GM21619 (cell line): ENCODE measurements at regions not wholly inside any gene's neighbourhood (a gene's known extent, or its start where the extent isn't known, plus 50 kb on each side); places are given as distances from the start of the nearest gene placed in this dataset.
A peak's percentile ranks its signal among the peaks of the same experiment; 100 is the strongest.

ENCODE experiments used
- ATAC-seq: cut with Tn5 transposase; IDR thresholded peaks from one replicate; pipeline ENCODE4 v1.9.1; 2021; ENCODE audit not compliant: unreplicated experiment

DNA sequence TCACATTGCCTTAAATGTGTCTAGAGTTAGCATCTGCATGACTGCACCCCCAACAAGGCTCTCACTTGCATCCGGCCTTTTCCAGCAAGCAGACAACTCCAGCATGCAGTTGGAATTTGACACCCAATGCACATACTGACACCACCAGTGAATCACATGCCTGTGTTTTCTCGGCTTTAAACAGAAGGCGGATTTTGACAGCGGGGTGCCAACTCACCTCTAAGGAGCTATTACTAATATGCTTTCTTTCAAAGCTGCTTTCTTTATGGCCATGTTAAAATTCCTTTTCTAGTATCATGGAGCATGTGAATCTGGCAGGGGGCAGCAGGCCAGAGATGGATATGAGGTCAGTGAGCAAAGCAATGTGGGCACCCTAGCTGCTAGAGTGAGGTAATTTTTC lies 78.0 kb upstream of the CLNK start:
- no peak for ATAC-seq

DNA sequence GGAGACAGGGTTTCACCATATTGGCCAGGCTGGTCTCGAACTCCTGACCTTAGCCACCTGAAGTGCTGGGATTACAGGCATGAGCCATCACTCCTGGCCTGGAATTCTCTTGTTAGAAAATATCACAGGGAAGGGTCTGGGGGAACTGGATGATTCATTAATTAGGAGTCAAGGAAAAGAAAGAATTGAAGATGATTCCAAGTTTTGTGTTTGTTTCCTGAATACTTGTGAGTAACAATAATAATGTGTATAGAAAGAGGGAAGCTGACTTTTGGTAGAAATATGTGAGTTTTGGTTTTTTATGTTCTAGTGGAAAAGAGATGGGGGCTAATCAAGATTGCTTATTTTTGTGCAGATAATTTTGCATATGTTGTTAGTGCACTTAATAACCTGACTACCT lies 77.3 kb upstream of the CLNK start:
- no peak for ATAC-seq

DNA sequence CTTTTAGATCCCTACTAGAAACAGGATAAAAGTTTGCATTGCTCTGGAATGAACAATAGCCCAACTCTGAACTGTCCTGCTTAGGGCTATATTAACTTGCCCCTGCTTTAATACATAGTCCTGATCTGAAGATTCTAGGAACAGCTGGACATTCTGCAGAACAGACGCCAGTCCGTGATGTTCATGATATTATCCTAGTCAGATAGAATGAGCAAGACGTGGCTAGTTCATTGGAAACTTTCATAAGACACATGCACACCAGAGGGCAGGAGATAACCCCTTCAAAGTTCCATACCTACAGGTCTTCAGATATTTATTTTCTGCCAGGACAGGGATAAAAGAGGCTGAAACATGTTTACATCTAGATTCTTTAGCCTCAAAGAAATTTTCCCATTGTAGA lies 75.5 kb upstream of the CLNK start:
- no peak for ATAC-seq

DNA sequence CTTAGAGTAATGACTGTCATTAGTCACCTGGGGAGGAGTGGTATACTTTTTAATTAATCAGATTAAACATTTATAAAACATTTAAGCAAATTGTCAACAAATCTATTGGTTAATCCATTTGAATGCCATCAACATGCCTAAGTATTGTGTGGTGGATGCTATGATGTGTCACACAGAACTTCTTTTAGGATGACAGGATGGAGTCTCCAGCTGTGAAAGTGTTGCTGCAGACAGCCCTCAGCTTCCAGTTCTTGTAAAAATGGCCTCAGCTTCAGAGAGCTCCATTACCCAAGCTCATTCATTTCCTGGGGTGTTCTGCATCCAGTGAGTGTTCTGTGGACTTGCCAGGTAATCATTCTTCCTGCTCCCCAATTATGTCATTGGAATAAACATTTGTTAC lies 74.3 kb upstream of the CLNK start:
- no peak for ATAC-seq

DNA sequence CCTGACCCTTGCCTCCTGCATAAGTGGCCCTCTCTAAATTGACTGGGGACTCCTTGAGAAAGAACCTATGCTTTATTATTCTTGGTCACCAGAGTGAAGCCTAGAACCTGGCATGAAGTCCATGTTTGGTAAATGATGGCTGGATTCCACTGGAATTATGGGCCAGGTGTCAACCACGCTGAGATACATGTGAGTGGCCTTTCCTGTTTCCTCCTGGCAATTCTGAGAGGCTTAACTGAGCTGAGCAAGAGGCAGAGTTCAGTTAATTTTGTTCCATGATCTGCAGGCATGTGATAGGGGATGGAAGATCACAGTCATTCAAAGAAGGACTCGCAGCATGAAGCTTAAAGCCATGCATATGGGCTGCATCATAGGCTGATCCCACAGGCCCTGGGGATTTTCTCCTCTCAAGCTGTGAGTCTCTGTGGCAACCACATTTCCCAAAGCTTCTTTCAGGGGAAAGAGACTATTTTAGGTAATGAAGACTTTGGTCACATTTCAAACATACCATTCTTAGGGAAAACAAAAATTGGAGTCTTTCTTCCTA lies 69.4 kb upstream of the CLNK start:
- ATAC-seq = no peak

DNA sequence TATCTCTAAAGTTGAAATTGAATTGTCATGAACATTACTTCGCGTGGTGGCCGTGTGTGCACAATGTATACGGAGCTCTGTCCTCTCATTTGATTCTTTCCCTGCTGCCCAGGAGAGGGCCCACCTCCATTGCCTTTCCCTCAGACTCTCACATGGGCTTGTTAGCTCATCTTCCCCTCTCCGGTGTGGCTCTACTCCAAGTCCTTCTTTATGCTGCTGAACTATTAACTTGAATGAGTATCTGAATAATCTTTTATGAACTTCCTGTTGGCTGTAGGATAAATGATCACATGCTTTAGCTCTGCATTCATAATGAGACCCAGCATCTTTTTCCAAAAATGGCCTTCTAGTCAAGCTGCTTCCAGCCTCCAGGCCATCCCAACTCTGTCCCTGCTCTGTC lies 68.8 kb upstream of the CLNK start:
- no peak for ATAC-seq

DNA sequence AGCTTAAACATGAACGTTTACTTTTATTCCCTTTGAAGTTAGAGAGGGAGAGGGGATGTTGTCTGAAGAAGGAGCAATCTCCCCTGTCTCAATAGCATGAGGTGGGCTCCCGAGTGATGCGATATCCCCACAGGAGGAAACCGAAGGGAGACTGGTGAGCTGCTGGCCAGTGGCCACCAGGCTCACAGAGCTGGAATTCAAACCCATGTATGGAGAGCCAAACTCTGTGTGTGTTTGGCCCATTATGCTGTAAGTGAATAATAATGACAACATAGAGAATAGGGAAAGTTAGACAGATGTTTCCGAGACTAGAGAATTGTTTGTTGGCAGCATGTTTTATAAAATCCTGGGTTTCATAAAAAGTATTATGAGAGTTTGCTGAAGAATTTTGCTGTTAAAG lies 66.1 kb upstream of the CLNK start:
- no peak for ATAC-seq

DNA sequence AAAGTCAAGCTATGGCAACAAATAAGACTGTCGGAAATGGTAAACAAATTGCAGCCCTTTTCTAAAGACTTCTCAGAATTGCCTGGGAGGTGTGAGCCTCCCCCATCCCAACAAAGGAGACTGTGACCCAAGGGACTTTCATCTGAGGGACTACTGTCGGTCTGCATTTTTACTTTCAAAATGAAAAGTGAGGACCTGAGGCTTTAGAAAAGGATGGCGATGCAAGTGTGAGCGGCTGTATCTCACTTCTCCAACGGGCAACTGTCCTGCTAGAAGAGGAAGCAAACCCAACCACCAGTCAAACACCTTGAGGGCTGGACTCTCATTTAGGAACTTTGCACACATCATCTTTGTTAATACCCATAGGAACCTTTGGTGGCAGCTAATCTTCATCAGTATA lies 62.6 kb upstream of the CLNK start:
- peak; percentile 53 for ATAC-seq

DNA sequence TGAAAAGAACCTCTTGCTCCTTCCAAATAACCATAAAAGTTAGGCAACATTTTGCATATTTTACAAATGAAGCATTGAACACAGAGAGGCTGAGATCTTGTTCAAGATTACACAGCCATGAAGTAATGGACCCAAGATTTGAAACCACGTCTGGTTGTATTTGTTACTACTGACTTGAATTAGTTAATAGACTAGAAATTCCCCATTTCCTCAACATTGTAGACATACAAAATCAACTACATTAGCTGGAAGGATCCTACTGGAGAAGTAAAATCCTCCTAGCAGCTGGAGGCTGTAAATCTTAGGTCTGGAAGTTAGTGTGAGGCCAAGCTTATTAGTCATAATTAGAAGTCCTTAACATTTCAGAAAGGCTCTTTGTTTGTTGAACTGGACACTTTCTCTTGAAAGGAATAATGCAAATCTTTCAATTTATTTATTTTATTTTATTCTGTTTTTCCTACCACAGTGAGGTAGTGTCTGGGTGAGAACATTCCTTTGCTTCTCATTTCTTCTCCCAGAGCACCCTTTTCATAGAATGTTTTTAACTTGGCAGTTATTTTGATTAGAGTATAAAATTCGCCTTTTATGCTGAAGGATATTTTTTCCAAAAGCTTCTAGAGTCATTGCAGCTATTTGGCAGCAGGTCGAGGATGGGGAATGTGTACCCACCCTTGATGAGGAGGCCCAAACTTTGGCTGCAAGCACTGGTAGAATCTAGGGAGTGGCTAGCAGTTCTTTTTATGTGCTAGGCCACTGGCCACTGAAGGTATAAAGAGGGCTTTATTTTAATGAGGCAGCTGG lies 62.0 kb upstream of the CLNK start:
- ATAC-seq = no peak

DNA sequence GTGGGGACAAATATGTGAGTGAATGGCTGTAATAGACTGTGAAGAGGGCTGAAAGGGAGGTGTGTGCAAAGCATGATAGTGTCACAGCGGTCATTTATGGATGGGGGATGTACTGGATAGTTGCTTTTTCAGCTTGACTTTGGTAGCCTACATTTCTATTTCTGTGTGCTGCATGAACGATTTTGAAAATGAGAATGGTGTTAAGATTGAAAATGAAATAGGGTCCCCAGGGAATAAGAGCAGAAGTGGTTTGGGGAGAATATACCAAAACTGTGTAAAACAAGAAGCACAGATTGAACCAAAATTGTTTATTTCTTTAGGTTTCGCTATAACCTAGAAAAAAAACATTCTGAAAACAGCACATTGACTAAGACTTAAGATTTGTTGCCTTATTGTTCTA lies 58.8 kb upstream of the CLNK start:
- ATAC-seq = peak; percentile 61

DNA sequence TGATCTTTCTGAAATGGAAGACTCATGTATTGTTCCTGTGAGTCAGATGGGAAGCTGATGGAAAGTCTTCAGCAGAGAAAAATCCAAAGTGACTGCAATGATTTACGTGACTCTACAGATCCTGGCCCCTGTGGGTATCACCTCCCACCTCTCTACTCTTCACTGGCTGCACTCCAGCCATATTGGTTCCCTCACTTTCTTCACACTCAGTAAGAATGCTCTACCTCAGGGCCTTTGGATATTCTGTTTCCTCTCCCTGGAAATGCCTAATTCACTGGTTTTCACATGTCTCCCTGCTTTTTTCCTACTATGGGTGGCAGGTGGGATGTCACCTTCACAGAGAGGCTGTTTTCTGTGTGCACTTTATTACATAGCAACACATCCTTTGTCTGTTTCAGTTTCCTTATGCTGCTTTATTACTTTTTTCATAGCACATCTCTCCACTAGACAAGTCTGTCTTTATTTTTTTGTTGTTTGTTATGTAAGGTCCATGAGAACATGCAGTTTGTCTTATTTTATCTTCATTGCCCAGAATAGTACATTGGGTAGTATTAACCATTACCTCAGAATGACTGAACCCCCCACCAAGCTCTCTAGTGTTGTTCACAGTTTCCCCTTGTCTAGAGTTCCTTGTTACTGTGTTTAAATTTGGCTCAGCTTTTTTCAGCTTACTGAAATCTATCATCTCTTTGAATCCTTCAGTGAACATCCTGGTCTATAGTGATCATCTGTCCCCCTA lies 57.6 kb upstream of the CLNK start:
- peak; percentile 35 for ATAC-seq

DNA sequence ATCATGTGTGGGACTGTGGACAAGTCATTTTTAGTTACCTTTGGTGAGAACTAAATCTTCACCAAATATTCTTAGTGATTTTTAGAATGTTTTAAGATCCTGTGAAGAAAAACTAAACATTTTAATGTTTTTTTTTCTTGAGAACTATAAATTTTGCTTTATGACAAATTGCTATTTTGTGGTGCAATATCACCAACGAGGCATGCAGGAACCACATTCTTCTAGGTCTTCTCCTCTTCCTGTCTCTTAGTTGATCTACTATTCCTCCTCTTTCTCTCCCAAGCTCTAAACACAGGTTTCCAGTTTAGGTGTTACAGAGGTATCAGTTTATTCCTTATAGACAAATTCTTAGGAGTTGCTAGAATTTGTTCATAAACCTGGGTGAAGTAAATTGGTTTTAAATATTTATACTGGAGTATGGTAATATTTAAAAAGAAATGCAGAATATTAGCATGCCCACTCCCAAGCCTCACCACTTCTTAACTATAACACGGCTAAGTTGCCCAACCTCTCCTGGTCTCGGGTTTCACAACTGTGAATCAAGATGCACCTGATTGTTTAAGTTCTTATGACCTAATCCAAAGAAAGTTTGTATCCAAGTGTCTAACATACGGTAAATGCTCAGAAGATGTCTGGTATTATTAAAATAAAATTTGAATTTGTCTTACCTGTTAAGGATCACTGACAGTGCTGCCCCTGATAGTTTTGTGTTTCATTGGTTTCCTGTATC lies 56.5 kb upstream of the CLNK start:
- ATAC-seq = no peak

DNA sequence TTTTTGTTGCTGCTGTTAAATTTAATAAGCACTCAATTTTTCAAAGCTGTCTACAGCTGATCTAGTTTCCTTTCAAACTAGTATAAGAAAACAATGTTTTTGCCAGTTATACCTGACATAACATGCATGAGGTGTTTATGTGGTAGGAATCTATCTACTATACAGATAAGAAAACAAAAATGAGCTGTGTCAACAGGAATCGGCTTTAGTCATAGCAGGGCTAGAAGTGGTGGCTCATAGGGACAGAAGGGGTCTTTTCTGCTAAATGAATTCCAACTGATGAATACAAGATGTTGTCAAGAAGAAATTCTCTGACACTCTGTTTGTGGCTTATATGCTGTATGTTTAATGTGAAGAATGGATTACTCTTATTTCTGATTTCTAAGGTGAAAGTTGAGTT lies 55.7 kb upstream of the CLNK start:
- ATAC-seq = no peak

DNA sequence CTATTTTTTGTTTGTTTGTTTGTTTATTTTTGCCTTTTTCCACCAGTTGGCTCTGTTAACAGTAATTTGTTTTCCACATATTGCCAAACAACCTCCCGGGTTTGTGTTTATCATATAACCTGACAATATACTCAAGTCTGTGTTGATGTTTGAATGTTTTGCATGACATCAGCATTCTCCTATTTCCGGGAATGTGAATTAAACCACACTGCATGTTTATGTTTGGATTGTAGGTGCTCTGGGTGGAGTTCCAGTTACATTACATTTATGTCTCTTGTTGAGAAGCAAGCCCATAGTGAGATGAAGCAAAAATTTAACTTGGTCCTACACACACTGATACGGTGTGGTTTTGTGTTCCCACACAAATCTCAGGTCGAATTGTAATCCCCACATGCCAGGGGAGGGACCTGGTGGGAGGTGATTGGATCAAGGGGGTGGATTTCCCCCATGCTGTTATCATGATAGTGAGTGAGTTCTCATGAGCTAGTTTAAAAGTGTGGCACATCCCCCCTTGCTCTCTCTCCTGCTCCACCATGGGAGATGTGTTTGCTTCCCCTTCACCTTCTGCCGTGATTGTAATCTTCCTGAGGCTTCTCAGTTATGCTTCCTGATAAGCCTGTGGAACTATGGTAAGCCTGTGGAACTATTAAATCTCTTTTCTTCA lies 54.4 kb upstream of the CLNK start:
- ATAC-seq = no peak

DNA sequence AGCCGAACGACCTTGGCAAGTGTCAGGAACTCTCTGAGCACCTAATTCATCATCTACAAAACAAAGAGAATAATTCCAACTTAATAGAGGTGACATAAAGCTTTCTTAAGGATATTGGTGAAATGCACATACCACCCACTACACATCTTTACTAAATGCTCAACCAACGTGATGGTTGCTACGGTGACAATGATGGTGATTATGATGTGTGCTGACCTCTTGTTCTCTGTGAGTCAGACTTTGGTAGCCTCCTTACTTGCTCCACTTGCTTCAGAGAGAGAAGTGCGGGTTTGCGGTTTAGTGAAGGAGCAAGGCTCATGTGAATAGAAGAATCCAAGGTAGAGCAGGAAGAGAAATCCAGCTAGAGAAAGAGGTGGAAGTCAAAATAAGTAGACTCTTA lies 52.8 kb upstream of the CLNK start:
- ATAC-seq = no peak

DNA sequence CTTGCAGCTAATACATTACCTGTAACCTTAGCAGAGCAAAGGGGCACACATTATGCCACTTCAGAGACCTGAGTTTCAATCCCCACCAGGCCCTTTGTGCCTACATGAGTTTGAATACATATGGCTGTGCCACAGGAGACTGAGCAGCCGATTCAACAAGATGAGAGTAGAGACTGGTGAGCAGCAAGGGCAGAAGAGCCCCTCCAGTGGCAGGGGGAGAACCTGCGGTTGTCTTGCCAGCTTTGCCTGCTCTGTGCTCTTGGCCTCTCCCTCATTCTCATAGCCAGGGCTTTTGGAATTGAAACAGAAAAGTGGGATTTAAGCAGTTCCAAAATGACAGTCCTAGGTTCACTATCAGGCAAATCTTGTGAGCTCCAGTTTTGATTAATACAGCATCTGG lies 52.3 kb upstream of the CLNK start:
- no peak for ATAC-seq

DNA sequence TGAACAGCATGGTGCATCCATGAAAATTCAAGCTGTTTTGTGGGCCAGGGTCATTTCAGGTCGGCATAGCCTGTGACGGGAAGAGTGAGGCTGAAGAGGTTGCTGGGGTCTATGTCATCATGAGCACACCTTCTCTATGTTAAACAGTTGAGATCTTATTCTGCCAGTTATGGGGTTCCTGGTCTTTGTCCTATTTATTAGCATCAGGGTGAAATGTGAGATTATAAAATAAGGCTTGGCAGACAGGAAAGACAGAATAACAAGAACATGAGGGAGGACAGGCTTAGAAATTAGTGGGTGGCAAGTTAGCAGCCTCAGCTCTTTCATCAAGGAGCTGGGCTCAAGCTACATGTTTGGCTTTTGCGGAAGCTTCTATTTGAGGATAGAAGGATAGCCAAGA lies 51.7 kb upstream of the CLNK start:
- ATAC-seq = no peak

DNA sequence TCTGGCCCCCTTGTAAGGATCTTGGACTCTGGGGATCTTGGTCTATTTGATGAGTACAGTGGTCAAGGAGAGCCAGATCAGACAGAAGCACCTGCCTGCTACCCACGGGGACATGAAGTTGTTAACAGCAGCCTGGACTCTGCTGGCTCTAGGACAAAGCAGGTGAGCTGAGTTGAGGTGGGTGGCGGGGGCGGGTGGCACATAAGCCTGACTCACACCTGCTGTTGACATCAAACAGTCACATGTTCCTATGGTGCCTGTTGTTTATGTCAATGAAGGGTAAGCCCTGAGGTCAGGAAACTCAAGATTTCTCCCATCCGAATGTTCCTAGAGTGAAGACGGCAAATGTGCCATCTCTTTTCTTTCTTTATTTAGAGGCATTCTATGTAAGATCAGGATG lies 50.1 kb upstream of the CLNK start:
- no peak for ATAC-seq
